H1 (cell line): ENCODE measurements at regions not wholly inside any gene's neighbourhood (a gene's known extent, or its start where the extent isn't known, plus 50 kb on each side); places are given as distances from the start of the nearest gene placed in this dataset.

ENCODE experiments used
- CTCF ChIA-PET: fragments of 300-600 bp; sonication (Branson Sonifier 250); formaldehyde crosslinking; loops from one replicate; lab custom pipeline; 2021; ENCODE audit not compliant: partially characterized antibody; lab: Charles Lee
- POLR2A ChIA-PET: fragments of 300-600 bp; sonication (Branson Sonifier 250); formaldehyde crosslinking; loops from one replicate; lab custom pipeline; 2021; ENCODE audit warnings: inconsistent platforms; ENCODE audit not compliant: partially characterized antibody; lab: Charles Lee
- DNase-seq, 2 experiments: peaks; one replicate each; pipeline versions ENCODE4 v3.0.0 to v3.0.0-alpha.2; 2010 to 2022; ENCODE audit warnings: low spot score in 2 of 2, low read depth in 1 of 2, mixed read lengths in 1 of 2
- FAIRE-seq: peaks from 2 replicates; lab custom pipeline; 2011; peaks lifted over from hg19 to GRCh38; lab: Jason Lieb, UNC
- H2AFZ ChIP-seq: 2 replicates; pipeline ENCODE4 v1.8.1; 2012; ENCODE audit warnings: low read length, inconsistent platforms
- H2AK5ac ChIP-seq: 2 replicates; pipeline ENCODE4 v1.6.1; 2013; ENCODE audit warnings: low read depth, low read length
- H2BK120ac ChIP-seq: replicated peaks from 2 replicates; pipeline ENCODE3; 2013; ENCODE audit warnings: low read depth, low read length, inconsistent platforms
- H2BK12ac ChIP-seq: 2 replicates; pipeline ENCODE4 v1.6.1; 2013; ENCODE audit warnings: low read depth, low read length
- H2BK15ac ChIP-seq: 2 replicates; pipeline ENCODE4 v1.6.1; 2013; ENCODE audit warnings: low read length
- H2BK20ac ChIP-seq: 2 replicates; pipeline ENCODE4 v1.6.1; 2013; ENCODE audit warnings: low read length
- H2BK5ac ChIP-seq: 2 replicates; pipeline ENCODE4 v1.6.1; 2013; ENCODE audit warnings: low read depth, low read length
- H3K14ac ChIP-seq: 2 replicates; pipeline ENCODE4 v1.6.1; 2013; ENCODE audit warnings: inconsistent platforms; ENCODE audit not compliant: insufficient read length
- H3K18ac ChIP-seq: 2 replicates; pipeline ENCODE4 v1.6.1; 2013; ENCODE audit warnings: low read length; ENCODE audit errors: extremely low read depth
- H3K23ac ChIP-seq: 2 replicates; pipeline ENCODE4 v1.6.1; 2013; ENCODE audit warnings: inconsistent platforms; ENCODE audit not compliant: insufficient read length
- H3K23me2 ChIP-seq: 2 replicates; pipeline ENCODE4 v1.6.1; 2013; ENCODE audit warnings: low read depth, low read length
- H3K27ac ChIP-seq: 2 replicates; pipeline ENCODE4 v1.6.1; 2011; ENCODE audit warnings: low read depth, low read length, inconsistent platforms
- H3K27me3 ChIP-seq, 4 experiments: replicated peaks in 1 of 4; 1 replicate in 1 of 4; 2 replicates in 3 of 4; pipeline versions ENCODE4 v1.6.1 to v1.8.1; 2011 to 2013; ENCODE audit warnings: low read length in 3 of 4, mild to moderate bottlenecking in 3 of 4, inconsistent platforms in 2 of 4, mixed read lengths in 2 of 4, moderate library complexity in 1 of 4; ENCODE audit not compliant: control insufficient read depth in 3 of 4, insufficient read depth in 3 of 4; ENCODE audit errors: extremely low read depth in 1 of 4
- H3K36me3 ChIP-seq, 4 experiments: 2 replicates each; pipeline versions ENCODE4 v1.6.1 to v1.8.1; 2011 to 2013; ENCODE audit warnings: mild to moderate bottlenecking in 4 of 4, low read length in 3 of 4, moderate library complexity in 2 of 4, control low read depth in 1 of 4, inconsistent platforms in 1 of 4; ENCODE audit not compliant: insufficient read depth in 4 of 4, control insufficient read depth in 2 of 4
- H3K4ac ChIP-seq: replicated peaks from 2 replicates; pipeline ENCODE3; 2013; ENCODE audit warnings: low read length, low read depth, mixed read lengths, inconsistent platforms; ENCODE audit not compliant: insufficient read length
- H3K4me1 ChIP-seq, 4 experiments: replicated peaks in 1 of 4; 1 replicate in 1 of 4; 2 replicates in 3 of 4; pipeline versions ENCODE4 v1.6.1 to v1.8.1; 2011 to 2013; ENCODE audit warnings: low read length in 3 of 4, inconsistent platforms in 2 of 4, mixed read lengths in 1 of 4; ENCODE audit not compliant: insufficient read depth in 4 of 4, control insufficient read depth in 3 of 4
- H3K4me2 ChIP-seq, 2 experiments: 2 replicates each; pipeline versions ENCODE4 v1.6.1 to v1.8.1; 2011 to 2013; ENCODE audit warnings: low read depth in 2 of 2, low read length in 2 of 2, control low read depth in 1 of 2, inconsistent platforms in 1 of 2, mild to moderate bottlenecking in 1 of 2; ENCODE audit not compliant: insufficient read depth in 1 of 2
- H3K4me3 ChIP-seq, 4 experiments: fragments of 200-600, 300-600 bp in 1 of 4; sonication (generic), shearing (Covaris generic), sonication (Bioruptor Twin) in 1 of 4; 2 replicates each; pipeline versions ENCODE4 v1.5.1 to v1.8.1; 2011 to 2016; ENCODE audit warnings: low read length in 4 of 4, low read depth in 3 of 4, control low read depth in 2 of 4, inconsistent platforms in 2 of 4, mild to moderate bottlenecking in 2 of 4, mixed read lengths in 1 of 4, moderate library complexity in 1 of 4; ENCODE audit not compliant: insufficient read depth in 2 of 4; ENCODE audit errors: extremely low read depth in 1 of 4
- H3K56ac ChIP-seq: replicated peaks from 2 replicates; pipeline ENCODE3; 2013; ENCODE audit warnings: low read depth, mild to moderate bottlenecking, mixed read lengths, low read length, inconsistent platforms; ENCODE audit not compliant: insufficient read length
- H3K79me1 ChIP-seq: 2 replicates; pipeline ENCODE4 v1.6.1; 2013; ENCODE audit warnings: low read depth, low read length, control low read depth
- H3K79me2 ChIP-seq, 2 experiments: 2 replicates each; pipeline versions ENCODE4 v1.6.1 to v1.8.1; 2012 to 2013; ENCODE audit warnings: low read length in 2 of 2, mild to moderate bottlenecking in 2 of 2, inconsistent platforms in 1 of 2; ENCODE audit not compliant: insufficient read depth in 2 of 2, control insufficient read depth in 1 of 2
- H3K9ac ChIP-seq, 4 experiments: replicated peaks in 1 of 4; 1 replicate in 1 of 4; 2 replicates in 3 of 4; pipeline versions ENCODE4 v1.6.1 to v1.8.1; 2011 to 2013; ENCODE audit warnings: low read depth in 3 of 4, low read length in 3 of 4, control low read depth in 2 of 4, mild to moderate bottlenecking in 2 of 4, moderate library complexity in 2 of 4, inconsistent platforms in 1 of 4; ENCODE audit errors: extremely low read depth in 1 of 4
- H3K9me3 ChIP-seq, 2 experiments: 2 replicates each; pipeline versions ENCODE4 v1.6.1 to v1.8.1; 2012 to 2013; ENCODE audit warnings: mild to moderate bottlenecking in 2 of 2, moderate library complexity in 2 of 2, control low read depth in 1 of 2, inconsistent platforms in 1 of 2, low read depth in 1 of 2, low read length in 1 of 2, mixed read lengths in 1 of 2; ENCODE audit not compliant: insufficient read depth in 2 of 2
- H4K20me1 ChIP-seq, 2 experiments: replicated peaks in 1 of 2; 2 replicates each; pipeline versions ENCODE3 to v1.8.1; 2011 to 2013; ENCODE audit warnings: inconsistent platforms in 2 of 2, low read length in 2 of 2, mild to moderate bottlenecking in 1 of 2; ENCODE audit not compliant: insufficient read depth in 2 of 2, control insufficient read depth in 1 of 2
- H4K5ac ChIP-seq: 2 replicates; pipeline ENCODE4 v1.6.1; 2013; ENCODE audit warnings: low read length, low read depth, mixed read lengths, inconsistent platforms; ENCODE audit not compliant: insufficient read length
- H4K8ac ChIP-seq: 2 replicates; pipeline ENCODE4 v1.8.0; 2013; ENCODE audit warnings: mild to moderate bottlenecking, moderate library complexity, low read length, inconsistent platforms; ENCODE audit not compliant: insufficient read depth; ENCODE audit errors: extremely low read depth
- H4K91ac ChIP-seq: replicated peaks from 2 replicates; pipeline ENCODE3; 2013; ENCODE audit warnings: low read length, mixed read lengths, inconsistent platforms; ENCODE audit not compliant: insufficient read length
- ASH2L ChIP-seq: fragments of 200-600, 300-600 bp; sonication (generic); IDR thresholded peaks from one replicate; pipeline ENCODE4 v1.7.1; 2017; ENCODE audit warnings: low read length
- BACH1 ChIP-seq: IDR thresholded peaks from 2 replicates; pipeline ENCODE4 v1.6.1; 2012; ENCODE audit warnings: low read length, improper control_type of control experiment
- BRCA1 ChIP-seq: IDR thresholded peaks from 2 replicates; pipeline ENCODE4 v1.6.1; 2012; ENCODE audit warnings: low read depth, low read length, improper control_type of control experiment
- CHD2 ChIP-seq: IDR thresholded peaks from 2 replicates; pipeline ENCODE4 v1.6.1; 2012; ENCODE audit warnings: low read length, improper control_type of control experiment
- GTF2F1 ChIP-seq: IDR thresholded peaks from 2 replicates; pipeline ENCODE4 v1.6.1; 2012; ENCODE audit warnings: low read depth, low read length, improper control_type of control experiment, borderline replicate concordance
- JUN ChIP-seq: IDR thresholded peaks from 2 replicates; pipeline ENCODE4 v1.6.1; 2011; ENCODE audit warnings: low read depth, mild to moderate bottlenecking, improper control_type of control experiment, low read length
- MAFK ChIP-seq: IDR thresholded peaks from 2 replicates; pipeline ENCODE4 v1.6.1; 2012; ENCODE audit warnings: low read depth, mild to moderate bottlenecking, improper control_type of control experiment, low read length
- NANOG ChIP-seq: IDR thresholded peaks from 2 replicates; pipeline ENCODE4 v1.6.1; 2011; ENCODE audit warnings: low read length, low read depth, mild to moderate bottlenecking, inconsistent platforms; ENCODE audit not compliant: insufficient read depth, poor library complexity, severe bottlenecking
- POU5F1 ChIP-seq: IDR thresholded peaks from 2 replicates; pipeline ENCODE4 v1.6.1; 2011; ENCODE audit warnings: low read depth, mild to moderate bottlenecking, low read length, moderate library complexity
- SAP30 ChIP-seq: fragments of 300-600 bp; sonication (generic); IDR thresholded peaks from 2 replicates; pipeline ENCODE4 v1.7.1; 2012; ENCODE audit warnings: low read length, moderate library complexity, mild to moderate bottlenecking, inconsistent platforms; ENCODE audit not compliant: insufficient read depth, insufficient replicate concordance
- SP1 ChIP-seq: IDR thresholded peaks from 2 replicates; pipeline ENCODE4 v1.6.1; 2011; ENCODE audit warnings: low read depth, low read length
- SUZ12 ChIP-seq: fragments of 200-600 bp; sonication (generic); IDR thresholded peaks from 2 replicates; pipeline ENCODE4 v1.6.1; 2012; ENCODE audit warnings: mild to moderate bottlenecking, inconsistent platforms, low read length, moderate library complexity, mixed read lengths
- TBP ChIP-seq: IDR thresholded peaks from 2 replicates; pipeline ENCODE4 v1.6.1; 2011; ENCODE audit warnings: low read depth, low read length, improper control_type of control experiment
- TEAD4 ChIP-seq: IDR thresholded peaks from 2 replicates; pipeline ENCODE4 v1.6.1; 2012; ENCODE audit warnings: low read depth, low read length, inconsistent platforms, mixed read lengths
- WGBS, 2 experiments: shearing (Covaris generic) in 1 of 2; methylation state at CpG; one replicate each; pipeline versions ENCODE4 v1.1.6 to v1.1.7; 2013 to 2015; ENCODE audit warnings: low lambda C conversion rate in 2 of 2, mixed read lengths in 2 of 2, inconsistent platforms in 1 of 2, low coverage in 1 of 2, missing lambda C conversion rate in 1 of 2; ENCODE audit not compliant: insufficient replicate concordance in 2 of 2, insufficient coverage in 1 of 2, insufficient read length in 1 of 2; ENCODE audit errors: extremely low coverage in 1 of 2, missing lambda C conversion rate in 1 of 2; 5-methylcytosine and 5-hydroxymethylcytosine counted together

GRCh38 chr12:87439990-87440827, 589.0 kb downstream of the C12orf50 start:
- H3K14ac ChIP-seq = no peak overlapping the region
- no peak overlapping the region for H3K9ac ChIP-seq
- no peaks in the 10 kb centered on the region for H3K27me3 ChIP-seq
- no peak overlapping the region for H2AK5ac ChIP-seq
- FAIRE-seq = no peak
- H2BK5ac ChIP-seq = no peak overlapping the region
- no peak for DNase-seq
- H2BK12ac ChIP-seq = no peak overlapping the region
- no peaks in the 10 kb centered on the region for H3K79me2 ChIP-seq
- H3K18ac ChIP-seq = no peak overlapping the region
- no peak overlapping the region for H3K4me2 ChIP-seq
- POLR2A ChIA-PET = no interaction called here
- no peak overlapping the region for H4K8ac ChIP-seq
- no peaks in the 10 kb centered on the region for H3K36me3 ChIP-seq
- no peak overlapping the region for H2BK15ac ChIP-seq
- no peaks in the 10 kb centered on the region for H3K23me2 ChIP-seq
- H2AFZ ChIP-seq = no peak overlapping the region
- no peaks in the 10 kb centered on the region for H3K79me1 ChIP-seq
- no peaks in the 10 kb centered on the region for H3K4me1 ChIP-seq
- H4K5ac ChIP-seq = no peak overlapping the region
- CTCF ChIA-PET = interaction anchor here (0.7 kb wide), 1 partner anchor 381 kb away, joined by 3 read pairs; no protein-coding TSS in a partner anchor
- WGBS, 2 experiments = 45% methylated on average over 2 of the region's 2 CpGs; no CpG with 5 or more reads in 1 of the 2 experiments
- TF ChIP-seq POU5F1 (no peak), SAP30 (no peak), SUZ12 (no peak), BRCA1 (no peak), TEAD4 (no peak), JUN (no peak), NANOG (no peak), TBP (no peak), SP1 (no peak), BACH1 (no peak), CHD2 (no peak), ASH2L (no peak), GTF2F1 (no peak), MAFK (no peak)
- no peaks in the 10 kb centered on the region for H4K20me1 ChIP-seq
- H3K9me3 ChIP-seq = no peaks in the 10 kb centered on the region
- H3K27ac ChIP-seq = no peak overlapping the region
- no peak overlapping the region for H4K91ac ChIP-seq
- no peak overlapping the region for H3K23ac ChIP-seq
- H2BK20ac ChIP-seq = no peak overlapping the region
- no peak overlapping the region for H3K4ac ChIP-seq
- H3K4me3 ChIP-seq = no peak overlapping the region
- no peak overlapping the region for H2BK120ac ChIP-seq
- no peak overlapping the region for H3K56ac ChIP-seq
